Ovary (tissue), 7 donors: ENCODE measurements at regions not wholly inside any gene's neighbourhood (a gene's known extent, or its start where the extent isn't known, plus 50 kb on each side); places are given as distances from the start of the nearest gene placed in this dataset.

Experiments
- DNase-seq, 5 donors: peaks; one replicate each; pipeline ENCODE4 v3.0.0-alpha.2; 2019 to 2020
- H3K27ac ChIP-seq, 2 donors: fragments of 200-600 bp; one replicate each; pipeline versions ENCODE4 v1.5.1 to v1.8.0; 2019 to 2022
- H3K27me3 ChIP-seq: fragments of 200-600 bp; one replicate; pipeline ENCODE4 v1.8.0; 2022
- H3K36me3 ChIP-seq: fragments of 200-600 bp; sonication (generic); one replicate; pipeline ENCODE4 v1.5.1; 2019
- H3K4me1 ChIP-seq: one replicate; pipeline ENCODE4 v1.8.1; 2013; ENCODE audit warnings: mild to moderate bottlenecking, moderate library complexity; ENCODE audit not compliant: insufficient read depth
- H3K4me3 ChIP-seq: fragments of 200-600 bp; sonication (generic); one replicate; pipeline ENCODE4 v1.5.1; 2017
- H3K9me3 ChIP-seq, 2 donors: fragments of 200-600 bp in 1 of 2; sonication (generic) in 1 of 2; one replicate each; pipeline versions ENCODE4 v1.5.1 to v1.8.1; 2013 to 2019; ENCODE audit warnings: mild to moderate bottlenecking in 1 of 2, moderate library complexity in 1 of 2
- EP300 ChIP-seq: sonication (generic); formaldehyde crosslinking; IDR thresholded peaks from one replicate; pipeline ENCODE4 v1.6.1; 2017; ENCODE audit warnings: antibody characterized with exemption
- POLR2A ChIP-seq: fragments of 450-650 bp; IDR thresholded peaks from one replicate; pipeline ENCODE4 v1.6.1; 2017; ENCODE audit warnings: antibody characterized with exemption, mild to moderate bottlenecking, moderate library complexity
- WGBS, 3 donors: extraction: QIAGEN DNeasy Blood & Tissue Kit in 1 of 3; methylation state at CpG; one replicate each; pipeline versions ENCODE4 v1.1.5 to v1.1.7; 2013 to 2017; 5-methylcytosine and 5-hydroxymethylcytosine counted together
- intact Hi-C, 4 donors: fragments of 100-400 bp; cut with DNase I; formaldehyde crosslinking; loops; one replicate each; pipeline versions ENCODE4 v1.11.0 to v1.15.1; 2022 to 2023
- TF ChIP-seq, protein P1 (sequence below), 3 donors: fragments of 450-650 bp in 2 of 3; fragments of 200-600 bp in 1 of 3; IDR thresholded peaks; one replicate each; pipeline versions ENCODE4 v1.5.1 to v1.8.0; 2016 to 2022; ENCODE audit warnings: antibody characterized with exemption in 3 of 3, mild to moderate bottlenecking in 1 of 3
- donor health status: DM: no; HTN: no; CAD: no; lungs with moderate emphysema.
- donor health status: DM: no; HTN: no; CAD: no.
- donor health status: Bipolar disorder and iron deficiency.
- donor health status: DM: no; HTN: no; CAD: no.
- donor health status: DM: yes; HTN: yes; CAD: no.

DNA sequence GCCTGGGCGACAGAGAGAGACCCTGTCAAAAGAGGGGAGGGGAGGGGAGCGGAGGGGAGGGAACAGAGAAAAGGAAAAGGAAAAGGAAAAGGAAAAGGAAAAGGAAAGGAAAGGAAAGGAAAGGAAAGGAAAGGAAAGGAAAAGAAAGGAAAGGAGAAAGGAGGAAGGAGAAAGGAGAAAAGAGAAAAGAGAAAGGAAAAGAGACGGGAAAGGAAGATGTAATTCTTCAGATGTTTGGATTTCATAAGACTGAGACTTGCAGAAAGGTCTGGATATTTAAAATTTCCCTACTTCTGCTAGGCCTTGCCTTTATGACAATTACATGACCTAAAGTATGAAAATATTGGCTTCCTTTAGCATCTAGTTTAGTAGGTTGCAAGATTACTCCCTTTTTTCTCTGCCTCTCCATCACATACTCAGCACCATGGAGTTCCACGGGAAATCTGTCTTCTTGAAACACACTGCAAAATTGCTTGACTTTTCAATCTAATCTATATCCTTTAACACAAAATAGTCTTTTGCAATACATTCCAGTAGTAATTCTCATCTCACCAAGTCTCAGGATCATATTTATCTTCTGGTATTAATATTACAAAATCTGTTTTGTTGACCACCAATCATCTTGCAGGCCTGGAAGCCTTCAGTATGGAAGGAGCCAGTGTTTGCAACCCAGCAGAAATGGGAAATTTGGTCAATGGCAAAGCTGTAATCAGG, 383.5 kb downstream of the ZEB2 start:
- DNase-seq = no peak
- Histone ChIP-seq H3K27me3 (no peaks in the 10 kb centered on the region), H3K36me3 (no peaks in the 10 kb centered on the region), H3K4me1 (no peaks in the 10 kb centered on the region), H3K9me3 (no peaks in the 10 kb centered on the region), H3K27ac (no peak overlapping the region), H3K4me3 (no peak overlapping the region)
- 96 to 99% (median 97%) methylated on average over 4 of the region's 4 CpGs for WGBS, 3 donors
- intact Hi-C loops = no loop called here
- TF ChIP-seq POLR2A (no peak), EP300 (no peak)
- TF ChIP-seq, protein P1, sequence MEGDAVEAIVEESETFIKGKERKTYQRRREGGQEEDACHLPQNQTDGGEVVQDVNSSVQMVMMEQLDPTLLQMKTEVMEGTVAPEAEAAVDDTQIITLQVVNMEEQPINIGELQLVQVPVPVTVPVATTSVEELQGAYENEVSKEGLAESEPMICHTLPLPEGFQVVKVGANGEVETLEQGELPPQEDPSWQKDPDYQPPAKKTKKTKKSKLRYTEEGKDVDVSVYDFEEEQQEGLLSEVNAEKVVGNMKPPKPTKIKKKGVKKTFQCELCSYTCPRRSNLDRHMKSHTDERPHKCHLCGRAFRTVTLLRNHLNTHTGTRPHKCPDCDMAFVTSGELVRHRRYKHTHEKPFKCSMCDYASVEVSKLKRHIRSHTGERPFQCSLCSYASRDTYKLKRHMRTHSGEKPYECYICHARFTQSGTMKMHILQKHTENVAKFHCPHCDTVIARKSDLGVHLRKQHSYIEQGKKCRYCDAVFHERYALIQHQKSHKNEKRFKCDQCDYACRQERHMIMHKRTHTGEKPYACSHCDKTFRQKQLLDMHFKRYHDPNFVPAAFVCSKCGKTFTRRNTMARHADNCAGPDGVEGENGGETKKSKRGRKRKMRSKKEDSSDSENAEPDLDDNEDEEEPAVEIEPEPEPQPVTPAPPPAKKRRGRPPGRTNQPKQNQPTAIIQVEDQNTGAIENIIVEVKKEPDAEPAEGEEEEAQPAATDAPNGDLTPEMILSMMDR (IDR thresholded peaks at IDR 0.05) = no peak

DNA sequence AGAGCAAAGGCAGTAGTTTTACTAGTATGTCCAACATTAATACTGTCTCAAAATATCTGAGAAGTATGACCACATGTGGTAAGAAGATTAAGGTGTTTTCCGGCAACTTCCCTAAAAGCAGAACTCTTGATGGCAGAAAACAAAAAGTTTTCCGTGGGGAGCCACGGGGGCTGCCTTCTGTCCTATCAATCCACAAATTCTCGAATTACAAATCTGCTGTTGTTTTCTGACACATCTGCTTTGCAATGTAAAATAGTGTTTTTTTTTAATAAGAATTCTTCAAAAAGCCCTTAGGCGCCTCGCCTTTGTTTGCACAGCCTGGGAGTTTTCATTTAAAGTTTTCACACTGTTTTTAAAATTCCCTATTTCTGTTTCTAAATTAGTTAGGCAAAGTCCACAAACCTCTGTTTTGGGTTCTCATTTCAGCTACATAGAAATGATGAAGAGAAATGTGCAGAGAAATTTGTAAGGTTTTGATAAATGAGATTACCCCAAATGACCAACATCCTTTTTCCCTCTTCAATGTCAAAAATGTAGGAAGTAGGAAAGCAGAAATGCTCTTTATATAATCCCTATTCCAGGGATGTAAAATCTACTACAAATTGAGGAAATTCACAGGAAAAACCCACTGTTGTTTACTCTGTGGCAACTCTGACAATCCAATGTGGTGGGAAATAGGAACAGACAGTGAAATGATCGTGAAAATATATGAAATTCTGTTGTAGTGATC, 385.8 kb downstream of the ZEB2 start:
- intact Hi-C loops = no loop called here
- WGBS, 3 donors = 57 to 74% (median 70%) methylated on average over 7 of the region's 7 CpGs
- TF ChIP-seq EP300 (no peak), POLR2A (no peak)
- TF ChIP-seq, protein P1 (IDR thresholded peaks at IDR 0.05) = no peak
- Histone ChIP-seq H3K27me3 (no peaks in the 10 kb centered on the region), H3K4me3 (no peak overlapping the region), H3K36me3 (no peaks in the 10 kb centered on the region), H3K4me1 (no peaks in the 10 kb centered on the region), H3K9me3 (no peaks in the 10 kb centered on the region), H3K27ac (no peak overlapping the region)
- DNase-seq = no peak

DNA sequence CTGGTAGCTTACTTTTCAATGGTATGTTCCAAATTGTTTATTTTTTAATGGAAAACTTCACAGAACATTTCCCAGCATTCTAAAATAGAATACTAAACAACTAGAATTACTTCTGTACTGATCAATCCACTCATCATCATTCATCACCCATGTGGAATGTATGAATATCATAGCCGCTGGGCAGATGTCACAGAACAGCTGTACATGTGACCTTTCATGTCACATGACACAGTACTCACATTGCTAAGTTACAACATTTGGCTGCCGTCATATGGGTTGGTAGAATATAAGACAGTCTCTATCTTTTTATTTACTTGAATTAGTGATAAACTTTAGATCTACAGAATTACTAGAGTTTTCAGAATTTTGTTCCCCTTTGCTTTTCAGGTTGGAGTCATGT, 387.6 kb downstream of the ZEB2 start:
- intact Hi-C loops = no loop called here
- H3K27me3 ChIP-seq = no peaks in the 10 kb centered on the region
- 91 to 95% (median 92%) methylated on average over 2 of the region's 2 CpGs for WGBS, 3 donors
- H3K27ac ChIP-seq = no peak overlapping the region
- no peak overlapping the region for H3K4me3 ChIP-seq
- no peak for TF ChIP-seq POLR2A
- DNase-seq = no peak
- no peaks in the 10 kb centered on the region for H3K36me3 ChIP-seq
- no peaks in the 10 kb centered on the region for H3K4me1 ChIP-seq
- H3K9me3 ChIP-seq = no peaks in the 10 kb centered on the region

DNA sequence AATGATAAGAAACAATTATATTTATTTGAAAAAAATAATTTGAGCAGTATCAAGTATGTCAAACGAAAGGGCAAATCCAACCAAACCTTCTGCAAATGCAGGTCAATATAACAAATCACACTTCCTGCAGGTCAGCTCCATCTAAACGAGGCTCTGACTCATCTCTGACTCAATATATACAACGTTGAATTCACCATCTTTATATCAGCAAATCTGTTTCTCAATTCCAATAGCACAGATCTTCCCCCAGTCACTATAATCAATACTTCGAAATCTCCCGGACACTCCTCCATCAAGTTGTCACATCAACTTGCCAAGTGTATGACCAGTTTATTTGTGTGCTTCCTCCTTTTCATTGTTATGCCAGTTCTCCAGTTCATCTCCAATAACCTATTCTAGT, 388.9 kb downstream of the ZEB2 start:
- H3K27me3 ChIP-seq = no peaks in the 10 kb centered on the region
- 85 to 90% (median 89%) methylated on average over 5 of the region's 5 CpGs for WGBS, 3 donors
- H3K4me1 ChIP-seq = no peaks in the 10 kb centered on the region
- intact Hi-C loops = no loop called here
- no peak overlapping the region for H3K4me3 ChIP-seq
- no peak overlapping the region for H3K27ac ChIP-seq
- TF ChIP-seq EP300 (no peak), POLR2A (no peak)
- TF ChIP-seq, protein P1 (IDR thresholded peaks at IDR 0.05) = no peak
- no peaks in the 10 kb centered on the region for H3K9me3 ChIP-seq
- DNase-seq = no peak
- no peaks in the 10 kb centered on the region for H3K36me3 ChIP-seq

DNA sequence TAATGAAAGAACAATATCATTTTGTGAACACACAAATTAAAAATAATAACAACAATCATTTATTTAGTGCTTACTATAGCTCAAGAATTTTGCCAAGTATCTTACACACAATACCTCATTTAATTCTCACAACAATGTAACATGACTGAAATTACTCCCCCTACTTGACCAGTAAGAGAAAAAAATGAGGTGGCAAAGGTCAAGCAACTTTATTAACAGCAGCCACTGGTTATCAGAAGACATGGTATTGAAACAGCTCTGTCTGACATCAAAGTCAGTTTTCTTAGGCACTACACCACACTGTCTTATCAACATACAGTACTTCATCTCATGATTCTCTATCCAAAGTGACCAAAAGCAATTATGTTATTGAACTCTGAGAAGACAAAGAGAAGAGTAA, 389.4 kb downstream of the ZEB2 start:
- intact Hi-C loops = no loop called here
- Histone ChIP-seq H3K36me3 (no peaks in the 10 kb centered on the region), H3K9me3 (no peaks in the 10 kb centered on the region), H3K4me1 (no peaks in the 10 kb centered on the region), H3K27ac (no peak overlapping the region), H3K4me3 (no peak overlapping the region), H3K27me3 (no peaks in the 10 kb centered on the region)
- TF ChIP-seq, protein P1 (IDR thresholded peaks at IDR 0.05) = no peak
- TF ChIP-seq POLR2A = no peak
- TF ChIP-seq EP300 = no peak
- DNase-seq = no peak
